WTC11 (cell line): ENCODE measurements at regions not wholly inside any gene's neighbourhood (a gene's known extent, or its start where the extent isn't known, plus 50 kb on each side); places are given as distances from the start of the nearest gene placed in this dataset.

ENCODE experiments used
- ATF1 ChIP-seq: sonication (generic); formaldehyde crosslinking; IDR thresholded peaks from 2 replicates; pipeline ENCODE4 v1.8.1; 2023; ENCODE audit warnings: mild to moderate bottlenecking, moderate library complexity, missing genetic modification reagents
- CTCF ChIP-seq: fragments of 200-600 bp; IDR thresholded peaks from 2 replicates; pipeline ENCODE4 v1.8.0; 2022; ENCODE audit warnings: antibody characterized with exemption
- FOXP4 ChIP-seq: sonication (generic); formaldehyde crosslinking; IDR thresholded peaks from 2 replicates; pipeline ENCODE4 v1.8.0; 2022; ENCODE audit warnings: mild to moderate bottlenecking, missing genetic modification reagents
- MAX ChIP-seq: sonication (generic); formaldehyde crosslinking; IDR thresholded peaks from 2 replicates; pipeline ENCODE4 v1.8.0; 2022; ENCODE audit warnings: mild to moderate bottlenecking, missing genetic modification reagents
- MXD4 ChIP-seq: fragments of 250-450 bp; sonication (Bioruptor Pico); IDR thresholded peaks from 2 replicates; pipeline ENCODE4 v1.8.0; 2021; ENCODE audit warnings: mild to moderate bottlenecking, moderate library complexity, borderline replicate concordance
- NR1H2 ChIP-seq: sonication (generic); formaldehyde crosslinking; IDR thresholded peaks from 2 replicates; pipeline ENCODE4 v1.9.0; 2021; ENCODE audit warnings: mild to moderate bottlenecking, moderate library complexity, missing genetic modification reagents
- RELA ChIP-seq: sonication (generic); formaldehyde crosslinking; IDR thresholded peaks from 2 replicates; pipeline ENCODE4 v1.8.1; 2022; ENCODE audit warnings: missing genetic modification reagents, mild to moderate bottlenecking, borderline replicate concordance
- ZNF138 ChIP-seq: sonication (generic); formaldehyde crosslinking; conservative IDR thresholded peaks from 2 replicates; pipeline ENCODE4 v1.8.1; 2022; ENCODE audit warnings: mild to moderate bottlenecking, moderate library complexity, missing genetic modification reagents
- ZNF219 ChIP-seq: sonication (generic); formaldehyde crosslinking; IDR thresholded peaks from 2 replicates; pipeline ENCODE4 v1.8.0; 2023; ENCODE audit warnings: missing genetic modification reagents, mild to moderate bottlenecking, borderline replicate concordance

GRCh38 chr2:39499336-39499735 is 62.3 kb upstream of the MAP4K3 start:
- no peak for TF ChIP-seq CTCF
- no peak for TF ChIP-seq ZNF138 (CRISPR knock-in tag)
- TF ChIP-seq MAX = no peak
- TF ChIP-seq ZNF219 (CRISPR knock-in tag) = no peak
- TF ChIP-seq RELA = no peak
- TF ChIP-seq ATF1 (CRISPR knock-in tag) = no peak
- TF ChIP-seq FOXP4 = no peak
- no peak for TF ChIP-seq MXD4 (CRISPR knock-in tag)
- no peak for TF ChIP-seq NR1H2 (CRISPR knock-in tag)
